GM18520 (cell line): ENCODE measurements at regions not wholly inside any gene's neighbourhood (a gene's known extent, or its start where the extent isn't known, plus 50 kb on each side); places are given as distances from the start of the nearest gene placed in this dataset.

Experiments used
- ATAC-seq: cut with Tn5 transposase; IDR thresholded peaks from one replicate; pipeline ENCODE4 v1.9.1; 2021; ENCODE audit not compliant: unreplicated experiment

GRCh38 chr4:178672512-178672911 is 1230.3 kb upstream of the AGA start:
- no peak for ATAC-seq

GRCh38 chr4:178681871-178682270 is 1239.6 kb upstream of the AGA start:
- ATAC-seq = no peak

DNA sequence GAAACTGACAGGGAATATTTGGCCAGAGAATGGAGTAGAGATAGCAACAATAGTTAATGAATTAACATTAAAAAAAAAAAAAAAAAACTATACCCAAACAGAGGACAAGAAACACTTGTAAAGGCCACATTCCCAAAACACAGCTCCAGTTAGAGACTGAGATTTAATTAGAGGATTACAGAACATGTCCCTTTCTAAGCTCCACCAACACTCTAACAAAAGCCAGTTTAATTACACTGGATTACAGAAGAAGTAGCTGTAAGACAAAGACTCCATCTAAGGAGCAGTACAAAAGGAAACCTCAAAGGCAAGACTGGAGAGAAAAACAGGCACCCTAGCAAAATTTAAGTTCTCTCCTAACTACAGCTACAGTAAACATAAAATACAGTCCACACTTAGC is 1247.7 kb upstream of the AGA start:
- ATAC-seq = no peak

DNA sequence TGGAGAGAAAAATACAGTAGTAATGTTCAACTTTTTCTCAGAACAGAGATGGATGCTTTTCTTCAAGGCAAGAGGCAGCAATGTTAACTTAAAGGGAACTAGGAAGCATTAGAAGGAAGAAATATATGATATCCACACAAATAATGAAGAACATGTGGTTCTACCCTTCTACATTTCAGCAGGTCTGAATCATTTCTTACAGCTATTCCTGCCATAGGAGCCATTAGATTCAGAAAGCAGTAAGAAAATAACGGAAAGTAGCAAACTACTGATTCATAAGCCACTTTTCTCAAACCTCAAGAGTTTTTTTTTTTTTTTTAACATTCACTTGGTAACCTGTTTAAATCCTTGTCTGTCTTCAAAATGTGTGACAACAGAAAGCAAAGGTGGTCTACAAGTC is 1251.6 kb upstream of the AGA start:
- ATAC-seq = no peak

DNA sequence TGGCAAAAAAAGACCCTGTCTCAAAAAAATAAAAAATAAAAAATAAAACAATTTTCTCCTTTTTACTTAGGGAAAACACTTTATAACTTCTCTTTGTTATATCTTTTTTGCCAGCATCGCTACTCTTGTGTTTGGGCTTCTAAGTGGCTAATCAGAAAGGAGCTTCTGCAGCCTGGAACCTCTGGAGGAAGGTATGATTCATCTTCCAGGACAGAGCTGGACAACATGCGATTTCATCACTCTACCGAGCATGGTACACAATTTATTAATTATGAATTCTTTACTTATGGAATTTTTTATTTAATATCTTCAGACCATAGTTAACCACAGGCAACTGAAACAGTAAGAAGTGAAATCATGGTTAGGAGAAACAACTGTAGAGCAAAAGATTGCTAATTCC is 1254.3 kb upstream of the AGA start:
- no peak for ATAC-seq

GRCh38 chr4:178712486-178712885 is 1270.2 kb upstream of the AGA start:
- ATAC-seq = no peak

DNA sequence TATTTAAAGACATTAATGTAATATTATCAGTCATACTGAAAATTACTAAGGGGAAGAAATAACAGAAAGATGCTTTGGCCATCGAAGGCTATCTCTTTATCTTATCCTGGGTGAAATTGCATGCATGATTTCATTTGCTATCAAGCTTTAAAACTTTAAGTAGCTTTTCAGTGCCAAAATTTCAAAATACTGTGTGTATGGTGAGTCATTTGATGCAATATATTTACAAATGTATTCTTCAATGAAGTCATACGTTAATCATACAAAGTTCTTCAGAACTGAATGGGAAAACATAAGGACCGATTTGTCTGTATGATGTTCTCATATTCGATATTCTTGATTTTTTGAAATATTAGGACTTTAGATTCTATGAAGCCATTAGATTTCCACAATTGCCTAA is 1295.8 kb upstream of the AGA start:
- no peak for ATAC-seq

DNA sequence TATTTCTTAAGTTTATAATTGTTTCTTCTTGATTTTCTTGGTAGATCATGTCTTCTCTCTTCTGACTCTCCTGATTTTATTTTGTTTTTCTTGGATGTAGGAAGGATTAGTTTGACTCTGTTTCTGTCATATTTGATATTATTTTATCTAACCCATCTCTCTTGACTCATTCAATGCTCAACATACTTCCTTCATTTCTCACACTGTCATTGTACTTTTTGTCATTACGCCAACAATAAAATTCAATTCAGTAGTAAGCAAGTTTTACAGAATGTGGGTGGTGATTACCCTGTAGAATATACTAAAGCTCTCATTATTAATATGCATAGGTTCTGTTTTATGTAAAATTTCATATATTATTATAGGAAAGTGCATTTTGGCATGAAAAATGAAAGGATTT is 1303.0 kb upstream of the AGA start:
- ATAC-seq = no peak

DNA sequence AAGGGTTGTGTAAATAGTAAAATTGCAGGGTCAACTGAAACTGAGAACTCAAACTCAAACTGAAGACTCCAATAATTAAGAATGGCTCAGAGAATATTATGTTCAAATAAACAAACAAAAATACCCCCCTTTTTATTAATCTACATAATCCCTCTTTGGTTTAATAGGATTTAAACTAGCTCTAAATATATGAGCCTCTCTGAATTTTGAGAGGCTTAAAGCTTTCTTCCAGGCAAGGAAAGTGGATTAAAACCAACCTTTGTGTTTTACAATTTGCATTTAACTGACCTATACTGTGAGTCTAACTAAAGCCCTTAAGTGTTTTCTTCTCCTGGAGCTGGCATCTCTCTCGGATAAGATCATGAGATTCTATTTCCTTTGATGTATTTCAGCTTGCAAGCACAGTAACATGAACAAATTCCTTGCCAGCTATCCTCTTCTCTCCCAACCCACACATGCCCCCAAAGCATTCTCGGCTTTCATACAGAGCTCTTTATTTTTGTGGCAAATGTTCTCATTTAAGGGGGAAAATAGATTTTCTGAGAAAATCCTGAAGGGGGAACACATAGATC is 1310.8 kb upstream of the AGA start:
- ATAC-seq = no peak

GRCh38 chr4:178778496-178778895 is 1336.3 kb upstream of the AGA start:
- ATAC-seq = no peak

DNA sequence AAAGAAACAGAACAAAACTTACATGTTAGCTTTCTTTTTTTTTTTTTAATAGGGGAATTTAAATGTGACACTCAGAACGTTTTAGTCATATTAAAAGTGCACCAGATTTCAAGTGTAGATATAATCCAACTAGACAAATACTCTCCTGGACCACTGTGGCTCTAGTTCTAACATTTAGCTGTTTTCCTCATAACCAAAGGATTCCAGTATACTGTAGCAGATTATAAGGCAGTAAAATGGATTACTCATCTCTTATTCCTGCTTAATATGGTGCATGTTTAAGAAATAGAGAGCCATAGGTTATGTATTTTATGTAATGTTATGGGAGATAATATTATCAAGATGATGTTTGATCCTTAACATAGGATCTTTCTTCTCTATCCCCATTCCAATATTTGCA is 1339.5 kb upstream of the AGA start:
- no peak for ATAC-seq

GRCh38 chr4:178784491-178784890 is 1342.3 kb upstream of the AGA start:
- ATAC-seq = no peak

DNA sequence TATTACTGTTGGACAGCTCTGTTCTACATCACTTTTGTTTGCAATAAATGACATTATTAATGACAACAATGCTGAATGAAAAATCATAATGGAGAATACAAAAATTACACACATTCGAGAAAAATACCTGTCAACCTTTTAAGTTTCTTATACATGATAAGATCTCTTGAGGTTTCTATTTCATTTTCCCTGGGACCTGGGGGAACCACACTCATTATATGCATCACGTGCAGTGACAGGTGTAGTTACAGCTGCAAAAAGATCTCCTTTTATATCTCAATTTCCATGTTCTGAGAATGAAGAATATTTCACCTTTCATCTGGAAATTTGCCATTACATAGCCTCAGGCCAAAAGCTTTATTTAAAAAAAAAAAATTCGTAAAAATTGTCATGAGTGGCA is 1347.0 kb upstream of the AGA start:
- ATAC-seq = no peak

DNA sequence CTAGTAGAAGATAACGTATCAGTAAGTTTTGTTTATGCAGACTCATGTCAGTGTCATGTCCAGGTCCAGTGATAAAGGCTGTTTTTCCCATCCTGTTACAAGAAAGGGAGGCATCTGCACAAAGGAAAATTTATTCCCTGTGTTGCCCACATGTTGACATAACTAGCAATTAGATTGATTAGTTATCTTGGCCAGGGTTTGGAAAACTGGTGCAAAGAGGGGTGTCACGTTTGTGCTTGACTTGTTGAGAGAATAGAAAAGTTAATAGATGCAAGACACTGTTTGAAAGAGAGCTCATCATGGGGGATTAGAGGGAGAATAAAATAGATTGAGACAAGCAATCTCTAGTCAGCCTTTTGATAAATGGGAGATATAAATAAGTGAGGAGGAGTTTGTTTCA is 1357.0 kb upstream of the AGA start:
- ATAC-seq = no peak

GRCh38 chr4:178808106-178808505 is 1365.9 kb upstream of the AGA start:
- ATAC-seq = no peak

DNA sequence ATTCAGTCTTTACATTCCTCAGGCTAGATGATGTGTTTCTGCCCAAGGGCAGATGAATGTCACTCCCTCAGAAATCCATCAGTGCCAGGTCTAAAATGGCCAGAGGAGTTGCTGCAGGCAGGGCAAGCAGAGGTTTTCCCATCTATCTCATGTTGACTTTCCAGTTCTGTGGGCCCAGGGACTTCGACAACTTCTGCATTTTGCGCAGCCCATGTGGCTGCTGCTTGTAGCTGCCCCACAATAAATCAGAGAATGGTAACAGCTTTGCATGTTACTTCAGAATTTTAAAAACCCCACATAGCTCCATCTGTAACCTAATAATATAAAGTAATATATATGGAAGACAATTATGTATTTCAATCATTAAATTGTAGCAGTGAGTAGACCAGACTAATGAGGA is 1367.7 kb upstream of the AGA start:
- ATAC-seq = no peak

DNA sequence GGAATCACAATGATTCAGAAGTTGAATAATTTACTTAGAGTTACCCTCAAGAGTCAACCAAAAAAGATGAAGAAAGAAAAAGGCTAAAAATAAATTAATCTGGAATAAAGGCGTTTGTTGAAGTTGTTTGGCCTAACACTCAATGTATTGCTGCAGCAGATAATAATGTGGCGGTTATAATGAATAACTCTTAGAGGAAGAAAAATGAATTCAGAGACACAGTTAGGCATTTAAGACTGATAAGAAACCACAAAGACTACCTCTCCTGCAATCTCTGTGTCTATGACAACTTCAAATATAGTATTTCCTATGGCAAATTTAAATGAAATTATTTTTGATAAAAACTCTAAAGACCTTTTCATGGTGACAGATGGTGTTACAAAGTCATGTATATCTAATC is 1369.1 kb upstream of the AGA start:
- ATAC-seq = no peak

GRCh38 chr4:178812866-178813265 is 1370.6 kb upstream of the AGA start:
- no peak for ATAC-seq

- no peak for ATAC-seq
Measured at GRCh38 chr4:178814908-178815307, 1372.7 kb upstream of the AGA start.

GRCh38 chr4:178823673-178824295 is 1381.5 kb upstream of the AGA start:
- ATAC-seq = no peak

DNA sequence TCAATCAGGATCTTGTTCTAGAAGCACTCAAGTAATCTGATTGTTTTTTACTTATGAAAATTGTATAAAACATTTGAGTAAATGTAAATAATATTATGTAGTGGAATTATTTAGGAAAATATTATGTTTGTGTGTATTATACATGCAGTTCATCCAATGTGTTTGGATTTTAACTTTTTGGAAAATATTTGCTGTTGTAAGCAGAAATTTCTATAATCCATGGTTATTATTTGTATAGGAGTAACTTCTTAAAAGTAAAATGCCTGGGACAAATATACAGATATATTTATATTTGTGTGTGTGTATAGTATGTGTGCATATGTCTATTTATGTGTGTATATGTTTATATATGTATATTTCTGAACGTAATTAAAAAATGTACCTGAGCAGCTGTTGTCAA is 1394.6 kb upstream of the AGA start:
- no peak for ATAC-seq

- ATAC-seq = no peak
Measured at GRCh38 chr4:178838776-178839175, 1396.5 kb upstream of the AGA start.

DNA sequence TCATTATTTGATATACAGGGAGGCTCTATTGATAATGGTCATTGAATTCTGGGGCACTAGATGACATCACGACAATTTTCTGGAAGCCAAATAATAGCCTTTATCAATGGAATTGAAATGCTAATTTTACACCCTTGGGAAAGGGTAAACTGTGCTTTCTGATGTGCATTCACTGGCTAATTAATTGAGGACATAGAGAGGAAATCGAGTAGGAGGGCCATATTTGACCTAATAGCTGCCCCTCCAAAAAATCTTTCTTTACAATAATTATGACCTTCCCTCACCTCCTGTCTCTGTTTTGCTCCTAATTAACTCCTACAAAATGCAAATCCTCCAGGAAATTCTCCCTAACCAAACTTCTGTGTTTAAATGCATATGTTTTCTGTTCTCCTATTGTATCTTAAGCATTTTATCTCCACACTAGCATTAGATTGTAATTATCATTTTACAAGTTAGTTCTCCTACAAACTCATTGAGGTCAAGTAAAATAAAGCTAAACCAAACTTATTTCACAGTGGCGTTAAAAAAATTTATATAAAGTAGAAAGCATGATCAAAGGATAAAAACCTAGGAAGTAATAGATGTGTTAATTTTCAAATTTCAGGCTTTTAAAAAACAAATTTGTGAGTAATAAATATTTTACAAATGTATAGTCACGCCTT is 1414.0 kb upstream of the AGA start:
- no peak for ATAC-seq
